AG04450 (cell line): ENCODE measurements at regions not wholly inside any gene's neighbourhood (a gene's known extent, or its start where the extent isn't known, plus 50 kb on each side); places are given as distances from the start of the nearest gene placed in this dataset.

Experiments
- CTCF ChIA-PET: fragments of 300-600, 350-600 bp; formaldehyde crosslinking; extraction: SDS; loops from one replicate; lab custom pipeline; 2022; ENCODE audit warnings: antibody characterized with exemption, inconsistent platforms; lab: Charles Lee
- POLR2A ChIA-PET: fragments of 350-600 bp; formaldehyde crosslinking; extraction: SDS; loops from one replicate; lab custom pipeline; 2021; ENCODE audit warnings: antibody characterized with exemption, inconsistent platforms; lab: Yijun Ruan, JAX
- DNase-seq: peaks from one replicate; pipeline ENCODE4 v3.0.0-alpha.2; 2011; ENCODE audit warnings: low read depth, low spot score
- H3K27ac ChIP-seq: one replicate; pipeline ENCODE4 v1.5.1; 2012; ENCODE audit warnings: low read depth, low read length, control low read depth
- H3K27me3 ChIP-seq: one replicate; pipeline ENCODE4 v1.6.0; 2012; ENCODE audit warnings: low read length; ENCODE audit not compliant: control insufficient read depth, insufficient read depth
- H3K4me3 ChIP-seq: 2 replicates; pipeline ENCODE4 v1.5.1; 2011; ENCODE audit warnings: mild to moderate bottlenecking, low read depth, low read length, control low read depth
- H3K9me3 ChIP-seq: 2 replicates; pipeline ENCODE4 v1.5.1; 2012; ENCODE audit warnings: low read length; ENCODE audit not compliant: control insufficient read depth, insufficient read depth
- TF ChIP-seq, protein P1 (sequence below): IDR thresholded peaks from 2 replicates; pipeline ENCODE4 v1.5.1; 2011; ENCODE audit warnings: low read depth, low read length, control low read depth, inconsistent platforms

DNA sequence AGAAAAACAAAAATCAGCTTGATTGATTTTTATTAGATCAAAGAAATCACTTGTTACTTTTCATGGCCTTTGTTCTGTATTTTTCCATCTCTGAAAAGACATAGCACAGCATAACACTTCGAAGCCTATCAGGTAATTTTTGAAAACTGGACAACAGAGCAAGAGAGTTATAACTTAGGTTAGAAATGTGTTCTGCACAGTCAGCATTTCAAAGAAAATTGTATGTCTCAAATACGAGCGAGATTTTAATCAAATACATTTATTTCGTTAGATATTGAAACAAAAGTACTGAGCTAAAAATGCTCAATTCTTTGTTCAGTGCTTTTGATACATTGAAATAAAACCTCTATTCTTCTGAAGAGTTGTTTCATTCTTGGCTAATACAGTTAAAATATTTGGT is 144.1 kb upstream of the SLC10A2 start:
- Histone ChIP-seq H3K4me3 (no peak overlapping the region), H3K27me3 (no peaks in the 10 kb centered on the region), H3K27ac (no peak overlapping the region), H3K9me3 (peaks cover 15% of the 10 kb centered on the region)
- TF ChIP-seq, protein P1, sequence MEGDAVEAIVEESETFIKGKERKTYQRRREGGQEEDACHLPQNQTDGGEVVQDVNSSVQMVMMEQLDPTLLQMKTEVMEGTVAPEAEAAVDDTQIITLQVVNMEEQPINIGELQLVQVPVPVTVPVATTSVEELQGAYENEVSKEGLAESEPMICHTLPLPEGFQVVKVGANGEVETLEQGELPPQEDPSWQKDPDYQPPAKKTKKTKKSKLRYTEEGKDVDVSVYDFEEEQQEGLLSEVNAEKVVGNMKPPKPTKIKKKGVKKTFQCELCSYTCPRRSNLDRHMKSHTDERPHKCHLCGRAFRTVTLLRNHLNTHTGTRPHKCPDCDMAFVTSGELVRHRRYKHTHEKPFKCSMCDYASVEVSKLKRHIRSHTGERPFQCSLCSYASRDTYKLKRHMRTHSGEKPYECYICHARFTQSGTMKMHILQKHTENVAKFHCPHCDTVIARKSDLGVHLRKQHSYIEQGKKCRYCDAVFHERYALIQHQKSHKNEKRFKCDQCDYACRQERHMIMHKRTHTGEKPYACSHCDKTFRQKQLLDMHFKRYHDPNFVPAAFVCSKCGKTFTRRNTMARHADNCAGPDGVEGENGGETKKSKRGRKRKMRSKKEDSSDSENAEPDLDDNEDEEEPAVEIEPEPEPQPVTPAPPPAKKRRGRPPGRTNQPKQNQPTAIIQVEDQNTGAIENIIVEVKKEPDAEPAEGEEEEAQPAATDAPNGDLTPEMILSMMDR: no peak
- CTCF ChIA-PET: no interaction called here
- no peak for DNase-seq
- POLR2A ChIA-PET: no interaction called here

DNA sequence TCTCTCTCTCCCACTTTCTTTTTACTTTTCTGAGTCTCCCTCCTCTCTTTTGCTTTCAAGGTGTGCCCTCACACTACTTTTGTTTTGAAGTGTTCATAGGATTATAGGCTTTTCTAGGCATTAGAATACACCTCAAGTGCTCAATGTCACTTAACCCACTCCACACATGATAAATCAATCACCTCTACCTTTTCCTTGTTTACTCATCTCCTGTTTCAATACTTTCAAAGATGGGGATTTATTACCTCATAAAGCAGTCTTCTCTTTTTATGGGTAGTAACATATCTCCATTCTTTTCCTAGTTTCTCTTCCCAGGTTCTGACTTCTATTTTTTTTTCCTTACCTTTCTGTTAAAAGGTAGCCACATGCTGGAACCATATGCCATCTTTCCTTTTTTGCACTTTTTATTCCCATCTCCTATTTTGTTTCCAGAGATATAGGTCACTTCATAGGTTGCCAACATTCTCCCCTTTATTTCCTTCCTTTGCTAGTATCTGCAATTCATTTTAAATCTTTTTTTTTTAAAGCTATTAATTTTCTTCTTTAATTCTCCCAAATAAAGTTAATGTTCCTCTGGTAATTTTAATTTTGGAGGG is 137.6 kb upstream of the SLC10A2 start:
- POLR2A ChIA-PET: no interaction called here
- H3K27ac ChIP-seq: no peak overlapping the region
- peaks cover 5% of the 10 kb centered on the region; the same call in 1 of the 2 replicates for H3K9me3 ChIP-seq

DNA sequence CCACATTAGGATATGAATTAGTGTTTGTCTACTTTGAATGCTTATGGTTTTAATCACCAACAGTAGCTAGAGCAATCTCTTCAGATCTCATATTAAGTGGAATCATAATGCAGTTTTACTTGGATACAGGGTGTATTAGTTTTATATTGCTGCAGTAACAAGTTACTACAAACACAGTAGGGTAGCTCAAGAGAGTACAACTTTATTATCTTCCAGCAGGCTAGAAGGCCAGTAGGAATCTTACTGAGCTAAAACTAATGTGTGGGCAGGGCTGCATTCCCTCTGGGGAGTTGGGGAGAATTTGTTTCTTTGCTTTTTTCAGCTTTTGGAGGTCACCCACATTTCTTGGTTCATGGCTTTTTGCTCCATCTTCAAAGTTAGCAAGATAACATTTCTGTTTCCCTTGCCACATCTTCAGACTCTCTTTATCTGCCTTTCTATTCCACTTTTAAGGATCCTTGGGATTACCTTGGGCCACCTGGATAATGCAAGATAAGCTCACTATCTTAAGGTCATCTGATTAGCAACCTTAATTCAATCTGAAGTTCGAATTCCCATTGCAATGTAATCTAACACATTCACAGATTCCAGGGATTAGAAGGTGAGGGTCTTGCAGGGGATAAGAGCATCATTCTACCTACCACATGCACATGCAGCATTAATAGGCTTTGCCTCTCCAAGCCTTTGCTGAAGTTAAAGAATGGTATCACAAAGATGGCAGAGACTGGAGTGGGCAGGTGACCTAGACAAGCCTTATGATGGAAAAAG is 134.1 kb upstream of the SLC10A2 start:
- TF ChIP-seq, protein P1: no peak
- CTCF ChIA-PET: no interaction called here
- Histone ChIP-seq H3K27ac (no peak overlapping the region), H3K9me3 (no peaks in the 10 kb centered on the region), H3K27me3 (no peaks in the 10 kb centered on the region), H3K4me3 (no peak overlapping the region)
- no peak for DNase-seq
- POLR2A ChIA-PET: no interaction called here

More for the DNA sequence above, 137.6 kb upstream of the SLC10A2 start:
- CTCF ChIA-PET: no interaction called here
- DNase-seq: no peak
- Histone ChIP-seq H3K4me3 (no peak overlapping the region), H3K27me3 (no peaks in the 10 kb centered on the region)
- TF ChIP-seq, protein P1: no peak

DNA sequence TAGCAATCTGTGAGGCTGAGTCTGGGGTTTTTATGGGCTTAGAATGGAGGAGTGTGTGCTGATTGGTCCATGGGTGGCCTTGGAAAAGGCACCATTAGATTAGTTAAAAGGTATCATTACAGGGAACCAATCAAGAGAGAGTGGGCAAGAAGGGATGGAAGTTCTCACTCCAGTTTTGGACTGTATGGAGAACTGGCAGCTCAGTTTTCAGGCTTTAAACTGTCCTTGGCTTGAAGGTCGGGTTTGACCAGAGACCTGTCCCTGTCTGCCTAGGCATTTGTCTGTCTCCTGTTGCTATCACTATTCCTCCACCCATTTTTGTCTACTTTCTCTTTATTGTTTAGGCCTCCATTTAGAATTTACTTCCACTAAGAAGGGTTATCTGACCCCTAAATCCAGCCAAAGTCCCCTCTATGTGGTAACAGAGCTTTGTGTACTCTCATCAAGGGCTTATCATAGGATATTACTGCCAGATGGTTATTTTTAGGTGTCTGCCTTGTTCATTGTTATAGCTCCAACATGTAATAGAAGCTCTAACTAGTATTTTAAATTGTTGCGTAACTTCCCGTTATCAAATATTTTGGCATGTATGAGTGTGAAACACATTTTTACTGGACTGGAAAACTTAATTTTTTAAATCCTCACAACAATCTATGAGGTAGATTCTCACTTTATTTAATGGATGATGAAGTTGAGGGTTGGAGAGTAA is 133.3 kb upstream of the SLC10A2 start:
- Histone ChIP-seq H3K27ac (no peak overlapping the region), H3K9me3 (no peaks in the 10 kb centered on the region), H3K4me3 (no peak overlapping the region), H3K27me3 (no peaks in the 10 kb centered on the region)
- TF ChIP-seq, protein P1: no peak
- CTCF ChIA-PET: no interaction called here
- POLR2A ChIA-PET: no interaction called here
- no peak for DNase-seq

DNA sequence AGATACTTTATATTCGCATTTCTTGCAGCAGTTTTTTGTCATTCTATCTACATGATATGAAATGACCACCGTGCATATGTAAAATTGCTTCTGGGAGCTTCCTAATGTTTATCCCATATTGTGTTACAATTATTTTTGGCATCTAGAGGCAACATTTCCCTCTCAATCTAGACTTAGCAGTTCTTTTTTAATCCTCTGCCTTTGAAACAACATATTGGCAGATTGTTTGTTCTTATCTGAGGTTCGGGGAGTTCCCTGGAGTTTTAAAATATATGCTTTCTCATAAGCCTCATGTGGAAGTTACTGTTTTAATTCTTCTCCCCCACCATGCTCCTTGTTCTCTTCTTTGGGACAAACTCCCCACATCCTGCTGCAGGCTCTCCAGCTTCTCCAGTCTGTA is 130.1 kb upstream of the SLC10A2 start:
- Histone ChIP-seq H3K27ac (no peak overlapping the region), H3K9me3 (no peaks in the 10 kb centered on the region), H3K4me3 (no peak overlapping the region), H3K27me3 (no peaks in the 10 kb centered on the region)
- no peak for DNase-seq
- TF ChIP-seq, protein P1: no peak
- POLR2A ChIA-PET: no interaction called here
- CTCF ChIA-PET: no interaction called here
